Stomach (tissue), 8 donors: ENCODE measurements at regions not wholly inside any gene's neighbourhood (a gene's known extent, or its start where the extent isn't known, plus 50 kb on each side); places are given as distances from the start of the nearest gene placed in this dataset.
A peak's percentile ranks its signal among the peaks of the same experiment; 100 is the strongest.
"Not testable (repeated sequence)": the region's sequence is repeated elsewhere in the genome, so short reads cannot be mapped to it uniquely, and the experiment has no call there.

Source experiments
- DNase-seq, 2 donors: peaks; one replicate each; pipeline versions ENCODE4 v3.0.0 to v3.0.0-alpha.2; 2013 to 2019
- H3K27ac ChIP-seq, 5 donors: fragments of 200-600 bp in 4 of 5; sonication (generic) in 4 of 5; one replicate each; pipeline ENCODE4 v1.5.1; 2013 to 2019; ENCODE audit warnings: mild to moderate bottlenecking in 1 of 5, moderate library complexity in 1 of 5
- H3K27me3 ChIP-seq, 3 donors: fragments of 200-600 bp; sonication (generic); one replicate each; pipeline ENCODE4 v1.5.1; 2017 to 2019; ENCODE audit warnings: mixed run types in 1 of 3
- H3K36me3 ChIP-seq, 4 donors: fragments of 200-600 bp; sonication (generic); 1 replicate in 3 of 4; 2 replicates in 1 of 4; pipeline ENCODE4 v1.5.1; 2016 to 2019
- H3K4me1 ChIP-seq, 4 donors: fragments of 200-600 bp; sonication (generic); one replicate each; pipeline ENCODE4 v1.5.1; 2016 to 2019
- H3K4me3 ChIP-seq, 4 donors: fragments of 200-600 bp; sonication (generic) in 3 of 4; one replicate each; pipeline ENCODE4 v1.5.1; 2016 to 2019; ENCODE audit warnings: mild to moderate bottlenecking in 1 of 4
- H3K9me3 ChIP-seq, 4 donors: fragments of 200-600 bp; sonication (generic); one replicate each; pipeline ENCODE4 v1.5.1; 2016 to 2019
- CTCF ChIP-seq, 7 experiments: fragments of 450-650 bp in 4 of 7; fragments of 200-600 bp in 3 of 7; sonication (generic) in 3 of 7; IDR thresholded peaks; one replicate each; pipeline ENCODE4 v1.5.1; 2016 to 2019; ENCODE audit warnings: antibody characterized with exemption in 7 of 7, control low read depth in 2 of 7, mild to moderate bottlenecking in 1 of 7
- EP300 ChIP-seq: sonication (generic); formaldehyde crosslinking; IDR thresholded peaks from one replicate; pipeline ENCODE4 v1.6.1; 2017; ENCODE audit warnings: antibody characterized with exemption
- POLR2A ChIP-seq, 4 donors: fragments of 450-650 bp; IDR thresholded peaks; one replicate each; pipeline ENCODE4 v1.6.1; 2016; ENCODE audit warnings: antibody characterized with exemption in 4 of 4, control low read depth in 2 of 4, mild to moderate bottlenecking in 1 of 4, moderate library complexity in 1 of 4
- POLR2AphosphoS5 ChIP-seq, 3 donors: sonication (generic); formaldehyde crosslinking; IDR thresholded peaks; one replicate each; pipeline ENCODE4 v1.6.1; 2016; ENCODE audit warnings: antibody characterized with exemption in 3 of 3
- WGBS, 5 donors: extraction: QIAGEN DNeasy Blood & Tissue Kit in 3 of 5; methylation state at CpG; one replicate each; pipeline versions ENCODE4 v1.1.5 to v1.1.7; 2013 to 2018; 5-methylcytosine and 5-hydroxymethylcytosine counted together
- intact Hi-C: fragments of 100-400 bp; cut with DNase I; formaldehyde crosslinking; loops from one replicate; pipeline ENCODE4 v1.15.1; 2023; ENCODE audit warnings: low total_unique reads
- donor health status: healthy with polysubstance abuse.
- donor health status: Bipolar disorder and iron deficiency.
- donor health status: healthy.

GRCh38 chr1:118481126-118481525, 296.1 kb upstream of the SPAG17 start:
- TF ChIP-seq POLR2A (IDR thresholded peaks at IDR 0.05) (no peak), CTCF (IDR thresholded peaks at IDR 0.05) (no peak)
- DNase-seq = no peak
- H3K36me3 ChIP-seq = no peaks in the 10 kb centered on the region
- no peaks in the 10 kb centered on the region for H3K4me1 ChIP-seq
- WGBS, 5 donors = 15 to 36% (median 21%) methylated on average over 2 of the region's 2 CpGs
- H3K27ac ChIP-seq = no peak overlapping the region
- H3K27me3 ChIP-seq = no peaks in the 10 kb centered on the region
- H3K9me3 ChIP-seq = no peaks in the 10 kb centered on the region
- intact Hi-C loops = no loop called here
- no peak overlapping the region for H3K4me3 ChIP-seq

GRCh38 chr1:118479351-118479750, 294.3 kb upstream of the SPAG17 start:
- intact Hi-C loops = no loop called here
- no peaks in the 10 kb centered on the region for H3K9me3 ChIP-seq
- no peak for TF ChIP-seq POLR2AphosphoS5 (IDR thresholded peaks at IDR 0.05)
- no peak for TF ChIP-seq CTCF (IDR thresholded peaks at IDR 0.05)
- no peak for TF ChIP-seq POLR2A (IDR thresholded peaks at IDR 0.05)
- no peak for TF ChIP-seq EP300
- H3K4me1 ChIP-seq = no peaks in the 10 kb centered on the region
- 39 to 66% (median 53%) methylated on average over 3 of the region's 3 CpGs for WGBS, 5 donors
- no peak overlapping the region for H3K27ac ChIP-seq
- H3K27me3 ChIP-seq = no peaks in the 10 kb centered on the region
- peak; percentile 15 to 48 for DNase-seq
- no peaks in the 10 kb centered on the region for H3K36me3 ChIP-seq
- H3K4me3 ChIP-seq = no peak overlapping the region

- intact Hi-C loops = no loop called here
- TF ChIP-seq CTCF (IDR thresholded peaks at IDR 0.05) (no peak), EP300 (no peak), POLR2AphosphoS5 (IDR thresholded peaks at IDR 0.05) (no peak), POLR2A (IDR thresholded peaks at IDR 0.05) (no peak)
- H3K4me1 ChIP-seq = no peaks in the 10 kb centered on the region
- 69 to 77% (median 74%) methylated on average over 4 of the region's 4 CpGs for WGBS, 5 donors
- no peak overlapping the region for H3K4me3 ChIP-seq
- DNase-seq = no peak
- H3K27me3 ChIP-seq = no peaks in the 10 kb centered on the region
- H3K36me3 ChIP-seq = no peaks in the 10 kb centered on the region
- no peak overlapping the region for H3K27ac ChIP-seq
- H3K9me3 ChIP-seq = no peaks in the 10 kb centered on the region
Observed at GRCh38 chr1:118473825-118474224, 288.8 kb upstream of the SPAG17 start.

- WGBS, 5 donors = 87 to 91% (median 89%) methylated on average over 8 of the region's 8 CpGs
- H3K27me3 ChIP-seq, DNase-seq, intact Hi-C loops, H3K4me1 ChIP-seq, H3K36me3 ChIP-seq, H3K4me3 ChIP-seq, H3K27ac ChIP-seq: not testable (repeated sequence)
- peaks cover 0 to 31% (median 16%) of the 10 kb centered on the region in 4 donors for H3K9me3 ChIP-seq
Observed at GRCh38 chr1:118464460-118464859, 279.4 kb upstream of the SPAG17 start.

GRCh38 chr1:118461154-118461553, 276.1 kb upstream of the SPAG17 start:
- Histone ChIP-seq H3K4me3 (no peak overlapping the region), H3K27ac (no peak overlapping the region), H3K9me3 (peaks cover 0 to 47% (median 16%) of the 10 kb centered on the region in 4 donors), H3K27me3 (no peaks in the 10 kb centered on the region), H3K4me1 (no peaks in the 10 kb centered on the region), H3K36me3 (no peaks in the 10 kb centered on the region)
- TF ChIP-seq EP300 = no peak
- no peak for TF ChIP-seq POLR2AphosphoS5 (IDR thresholded peaks at IDR 0.05)
- TF ChIP-seq CTCF (IDR thresholded peaks at IDR 0.05) = no peak
- no peak for TF ChIP-seq POLR2A (IDR thresholded peaks at IDR 0.05)
- intact Hi-C loops = no loop called here
- DNase-seq = no peak
